Tongue (tissue), 1 donor: ENCODE measurements at regions not wholly inside any gene's neighbourhood (a gene's known extent, or its start where the extent isn't known, plus 50 kb on each side); places are given as distances from the start of the nearest gene placed in this dataset.

ENCODE experiments used
- DNase-seq: peaks from one replicate; pipeline ENCODE4 v3.0.0-alpha.2; 2015

DNA sequence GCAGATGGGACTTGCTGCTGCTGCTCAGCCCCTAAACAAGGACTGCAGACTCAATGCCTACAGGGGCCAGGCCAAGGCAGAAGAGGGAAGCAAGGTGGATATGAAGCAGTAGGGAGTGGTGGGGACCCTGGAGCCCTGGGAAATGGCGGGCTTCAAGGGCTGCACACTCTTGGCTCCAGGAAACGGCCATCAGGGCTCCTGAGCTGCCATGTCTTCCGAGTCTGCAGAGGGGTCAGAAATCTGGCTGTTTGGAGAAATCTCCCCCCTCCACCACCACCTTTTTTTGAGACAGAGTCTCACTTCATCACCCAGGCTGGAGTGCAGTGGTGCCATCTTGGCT lies 169.1 kb downstream of the KATNIP start:
- DNase-seq = no peak

GRCh38 chr16:27720731-27721530 lies 171.0 kb downstream of the KATNIP start:
- DNase-seq = peak; percentile 82

DNA sequence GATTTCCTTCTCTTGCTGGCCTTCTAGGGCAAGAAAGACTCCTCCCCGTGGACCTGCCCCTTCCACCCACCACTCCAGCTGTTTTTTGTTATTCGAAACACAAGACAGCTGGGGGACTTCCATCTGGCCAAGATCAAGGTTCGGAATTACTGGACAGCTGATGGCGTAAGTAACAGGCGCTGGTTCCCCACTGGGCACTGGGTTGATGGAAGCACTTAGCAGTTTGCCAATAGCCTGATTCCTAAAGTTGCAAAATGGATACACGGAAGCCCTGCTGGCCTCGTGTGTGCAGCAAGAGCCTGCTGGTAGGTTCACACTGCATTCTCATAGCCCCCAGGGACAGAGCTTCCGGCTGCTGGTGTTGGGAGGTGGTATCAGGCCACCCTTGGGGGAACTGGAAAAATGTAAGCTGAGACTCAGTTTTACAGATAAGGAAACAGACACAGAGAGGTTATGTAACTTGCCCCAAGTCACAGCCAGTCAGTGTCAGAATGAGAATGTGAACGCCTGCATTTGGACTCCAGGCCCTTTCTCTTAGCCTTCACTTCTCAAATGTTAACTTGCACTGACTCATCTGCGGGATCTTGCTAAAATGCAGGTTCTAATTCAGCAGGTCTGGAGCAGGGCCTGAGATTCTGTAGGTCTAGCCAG lies 171.7 kb downstream of the KATNIP start:
- peak; percentile 95 for DNase-seq

- DNase-seq = no peak
These were observed 172.3 kb downstream of the KATNIP start for GRCh38 chr16:27722207-27722606.

DNA sequence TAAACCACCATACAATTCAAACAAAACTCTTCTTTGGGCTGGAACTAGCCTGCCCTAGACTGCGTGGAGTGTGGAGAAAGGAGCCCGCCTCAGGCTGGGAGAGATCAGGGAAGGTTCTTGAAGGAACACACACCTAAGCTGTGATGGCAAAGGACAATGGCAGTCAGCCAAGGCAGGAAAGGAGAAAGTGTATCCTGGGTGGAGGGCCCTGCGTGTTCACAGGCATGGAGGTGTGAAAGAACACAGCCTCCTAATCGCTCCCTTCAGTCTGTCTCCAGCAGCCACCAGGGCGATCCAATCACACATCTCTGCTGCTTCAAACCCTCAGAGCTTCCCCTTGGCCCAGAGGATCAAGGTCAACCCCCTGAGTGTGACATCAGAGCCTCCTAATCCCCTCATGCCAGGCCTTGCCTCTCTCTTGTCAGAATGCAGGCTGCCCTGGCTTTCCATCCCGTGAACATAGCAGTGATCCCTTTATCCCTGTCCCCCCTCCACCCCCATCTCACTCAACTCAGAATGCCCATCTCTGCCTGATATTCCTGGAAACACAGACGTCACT lies 173.0 kb downstream of the KATNIP start:
- DNase-seq = peak; percentile 18

DNA sequence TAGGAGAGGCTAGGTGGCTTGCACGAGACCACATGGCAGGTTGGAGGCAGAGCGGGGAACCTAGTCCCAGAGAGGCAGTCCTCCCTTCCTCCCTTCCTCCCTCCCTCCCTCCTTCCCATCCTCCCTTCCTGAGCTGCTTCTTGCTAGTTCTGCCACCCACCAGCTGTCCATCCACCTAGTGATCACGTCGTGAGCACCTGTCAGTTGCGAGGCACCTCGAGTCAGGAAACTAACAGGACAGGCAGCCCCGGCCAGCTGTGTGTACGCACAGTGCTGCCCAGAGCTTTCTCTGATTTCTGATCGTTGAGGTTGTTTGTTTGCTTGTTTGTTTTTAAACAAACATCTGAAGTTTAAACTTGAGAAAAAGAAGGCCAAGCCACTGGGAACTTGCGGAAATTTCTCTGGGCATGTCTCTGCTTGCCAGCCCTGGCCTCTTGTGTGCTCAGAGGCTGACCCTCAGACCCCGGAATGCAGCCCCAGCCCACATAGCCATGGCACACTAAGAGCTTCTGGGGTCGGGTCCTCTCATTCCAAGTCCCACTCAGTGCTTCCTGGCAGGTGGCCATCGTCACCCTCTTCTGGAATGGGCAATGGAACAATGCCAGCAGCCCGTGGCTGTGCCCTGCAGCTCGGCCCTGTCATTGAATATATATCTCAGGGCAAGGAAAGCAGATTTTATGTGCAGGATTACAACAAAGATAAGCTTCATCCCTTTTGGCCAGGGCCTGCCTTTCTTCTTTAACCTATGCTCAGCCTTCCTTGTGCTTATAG lies 174.0 kb downstream of the KATNIP start:
- peak; percentile 56 for DNase-seq

GRCh38 chr16:27724482-27725235 lies 174.7 kb downstream of the KATNIP start:
- peak; percentile 30 for DNase-seq

DNA sequence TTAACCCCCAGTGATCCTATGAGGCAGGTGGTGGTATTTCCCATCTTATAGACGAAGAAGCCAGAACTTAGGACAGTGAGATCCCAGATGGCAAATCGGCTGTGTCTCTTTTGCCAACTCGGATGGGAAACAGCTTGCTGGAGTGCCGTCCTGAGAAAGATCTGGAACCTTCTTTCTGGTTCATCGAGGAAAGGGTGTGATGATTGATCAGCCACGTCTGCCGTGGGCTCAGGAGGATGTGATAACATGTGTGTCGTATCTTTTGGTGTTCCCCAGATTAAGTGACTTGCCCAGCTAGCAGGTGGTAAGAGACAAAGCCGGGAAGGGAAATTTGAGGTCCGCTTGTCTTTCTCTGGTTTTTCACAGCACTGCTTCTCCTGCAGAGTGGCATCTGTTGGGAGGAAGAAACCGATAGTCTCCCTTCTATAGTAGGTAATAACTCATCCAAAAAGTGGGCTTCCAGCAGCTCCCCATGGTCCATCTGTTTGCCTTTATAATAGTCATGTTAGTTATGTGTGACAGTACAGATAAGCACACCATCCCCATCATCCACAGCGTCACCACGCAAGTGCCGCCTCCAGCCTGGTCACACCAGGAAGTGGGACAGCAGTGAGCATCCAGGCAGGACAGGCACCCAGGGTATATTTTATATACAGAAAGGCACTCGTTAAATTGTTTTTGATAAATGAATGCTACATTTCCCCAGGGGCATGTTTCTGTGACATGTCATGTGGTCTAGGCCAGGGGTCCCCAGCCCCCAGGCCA lies 175.5 kb downstream of the KATNIP start:
- peak; percentile 45 for DNase-seq

DNA sequence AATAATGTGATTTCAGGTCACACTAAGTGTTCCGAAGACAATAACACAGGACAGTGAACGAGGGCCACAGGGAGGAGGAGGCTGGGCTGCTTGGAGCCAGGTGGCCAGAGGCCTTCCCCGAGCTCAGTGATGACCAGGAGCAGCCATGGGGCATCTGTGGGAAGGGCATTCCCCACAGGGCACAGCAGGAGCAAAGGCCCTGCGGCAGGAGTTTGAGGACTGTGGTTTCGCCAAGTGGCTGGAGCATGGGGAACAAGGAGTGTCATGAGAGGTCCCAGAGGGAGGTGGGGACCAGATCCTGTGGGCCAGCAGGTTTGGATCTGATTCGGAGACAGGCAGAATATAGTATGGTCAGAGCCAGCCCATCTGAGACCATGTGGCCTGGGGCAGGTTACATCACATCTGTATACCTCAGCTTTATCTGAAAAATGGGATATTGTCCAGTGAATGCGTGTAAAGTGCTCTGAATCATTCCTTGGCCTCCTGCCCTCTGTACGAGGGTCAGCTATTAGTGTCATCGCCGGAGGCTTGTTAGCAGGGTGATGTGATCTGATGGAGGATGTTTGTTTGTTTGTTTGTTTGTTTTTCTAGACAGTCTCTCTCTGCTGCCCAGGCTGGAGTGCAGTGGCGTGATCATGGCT lies 176.8 kb downstream of the KATNIP start:
- no peak for DNase-seq

DNA sequence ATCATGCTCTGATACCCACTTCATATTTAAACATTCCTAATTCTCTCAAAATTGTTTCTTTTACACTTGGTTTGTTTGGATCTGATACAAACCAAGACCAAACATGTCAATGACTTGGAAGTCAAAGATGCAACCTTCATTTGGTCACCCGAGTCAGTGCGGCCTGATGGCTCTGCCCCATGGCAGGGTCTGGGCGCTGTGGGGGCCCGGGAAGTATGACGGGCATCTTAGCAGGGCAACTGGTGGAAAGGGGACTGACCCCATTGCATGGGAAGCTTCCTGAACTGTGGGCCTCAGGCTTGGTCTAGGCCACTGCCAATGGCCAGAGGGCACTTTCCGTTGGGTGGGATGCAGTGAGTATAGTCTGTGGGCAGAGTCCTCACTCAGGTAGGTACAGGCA lies 178.0 kb downstream of the KATNIP start:
- no peak for DNase-seq

DNA sequence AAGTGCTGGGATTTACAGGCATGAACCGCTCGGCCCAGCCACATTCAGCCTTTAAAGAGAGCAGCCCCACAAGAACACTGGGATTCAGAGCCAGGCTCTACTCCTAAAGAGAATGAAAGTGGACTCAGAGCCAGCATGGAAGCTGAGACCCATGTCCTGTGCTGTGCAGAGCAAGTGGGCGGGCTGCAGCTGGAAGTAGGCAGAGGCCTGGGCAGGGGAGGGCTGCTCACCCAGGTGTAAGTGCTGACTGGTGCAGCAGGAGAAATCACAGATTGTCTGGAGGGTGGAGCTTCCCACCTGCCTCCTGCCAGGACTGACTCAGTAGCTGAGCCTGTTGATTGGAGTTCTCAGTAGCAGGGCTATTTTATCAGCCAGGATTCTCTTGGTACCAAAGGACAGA lies 178.7 kb downstream of the KATNIP start:
- DNase-seq = no peak

- DNase-seq = peak; percentile 11
These were observed 179.8 kb downstream of the KATNIP start for GRCh38 chr16:27729516-27730304.

- no peak for DNase-seq
These were observed 180.8 kb downstream of the KATNIP start for GRCh38 chr16:27730661-27731210.

GRCh38 chr16:27735031-27735430 lies 185.1 kb downstream of the KATNIP start:
- no peak for DNase-seq

DNA sequence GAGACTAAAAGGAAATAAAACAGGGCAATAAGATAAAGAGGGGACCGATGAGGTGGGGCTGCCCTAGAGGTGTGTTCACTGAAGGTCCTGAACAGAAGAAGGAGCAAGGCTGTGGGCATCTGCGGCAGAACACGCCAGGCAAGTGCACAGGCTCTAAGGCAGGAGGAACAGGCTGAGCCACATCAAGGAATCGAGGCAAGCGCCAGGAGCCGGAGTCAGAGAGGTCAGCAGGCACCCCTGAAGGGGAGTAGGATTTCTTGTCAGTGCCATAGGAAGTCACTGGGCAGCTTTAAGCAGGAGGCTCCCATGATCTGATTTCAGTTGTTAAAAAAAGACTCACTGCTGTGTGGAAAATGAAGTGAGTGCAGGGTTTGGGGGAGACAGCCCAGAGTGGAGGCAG lies 186.5 kb downstream of the KATNIP start:
- DNase-seq = no peak

GRCh38 chr16:27737513-27737912 lies 187.6 kb downstream of the KATNIP start:
- DNase-seq = no peak
